HEK293 (cell line): ENCODE measurements at regions not wholly inside any gene's neighbourhood (a gene's known extent, or its start where the extent isn't known, plus 50 kb on each side); places are given as distances from the start of the nearest gene placed in this dataset.

Source experiments
- CTCF ChIA-PET: fragments of 350-600 bp; formaldehyde crosslinking; extraction: SDS; loops from one replicate; lab custom pipeline; 2021; ENCODE audit warnings: antibody characterized with exemption; lab: Yijun Ruan, JAX
- POLR2A ChIA-PET: fragments of 300-600 bp; formaldehyde crosslinking; extraction: SDS; loops from one replicate; lab custom pipeline; 2020; ENCODE audit warnings: antibody characterized with exemption, inconsistent platforms; lab: Yijun Ruan, JAX
- H3K27ac ChIP-seq: fragments of 200-500 bp; sonication (Bioruptor generic); 2 replicates; pipeline ENCODE4 v1.5.1; 2014; ENCODE audit warnings: low read depth, low read length, control low read depth, inconsistent platforms; ENCODE audit errors: extremely low read depth
- H3K36me3 ChIP-seq, 2 experiments: fragments of 200-500 bp in 1 of 2; sonication (Bioruptor generic) in 1 of 2; 1 replicate in 1 of 2; 2 replicates in 1 of 2; pipeline ENCODE4 v1.5.1; 2014 to 2017; ENCODE audit warnings: inconsistent platforms in 2 of 2, low read length in 2 of 2; ENCODE audit not compliant: control insufficient read depth in 2 of 2, insufficient read depth in 1 of 2
- H3K4me1 ChIP-seq: fragments of 200-500 bp; sonication (Bioruptor generic); 2 replicates; pipeline ENCODE4 v1.5.1; 2014; ENCODE audit warnings: mild to moderate bottlenecking, low read length, inconsistent platforms; ENCODE audit not compliant: control insufficient read depth, insufficient read depth
- H3K4me3 ChIP-seq: 2 replicates; pipeline ENCODE4 v1.5.1; 2011; ENCODE audit warnings: low read depth, mild to moderate bottlenecking, control low read depth, low read length, moderate library complexity
- H3K9me3 ChIP-seq: fragments of 200-500 bp; sonication (Bioruptor generic); 2 replicates; pipeline ENCODE4 v1.5.1; 2014; ENCODE audit warnings: low read depth, low read length, inconsistent platforms; ENCODE audit not compliant: control insufficient read depth, insufficient read depth
- GLI4 ChIP-seq: fragments of 450-650 bp; formaldehyde crosslinking; IDR thresholded peaks from 2 replicates; pipeline ENCODE4 v1.5.1; 2016; ENCODE audit warnings: missing biosample characterization, missing genetic modification characterization
- HIC1 ChIP-seq: fragments of 450-650 bp; formaldehyde crosslinking; IDR thresholded peaks from 2 replicates; pipeline ENCODE4 v1.5.1; 2016; ENCODE audit warnings: missing biosample characterization, missing genetic modification characterization
- KLF16 ChIP-seq: fragments of 450-650 bp; formaldehyde crosslinking; IDR thresholded peaks from 2 replicates; pipeline ENCODE4 v1.5.1; 2017; ENCODE audit warnings: missing biosample characterization, missing genetic modification characterization
- KLF8 ChIP-seq: fragments of 450-650 bp; formaldehyde crosslinking; IDR thresholded peaks from 2 replicates; pipeline ENCODE4 v1.5.1; 2016; ENCODE audit warnings: missing biosample characterization, missing genetic modification characterization
- PBX3 ChIP-seq: sonication (generic); formaldehyde crosslinking; IDR thresholded peaks from 2 replicates; pipeline ENCODE4 v1.8.1; 2022; ENCODE audit warnings: mild to moderate bottlenecking, moderate library complexity, missing genetic modification reagents
- ZNF140 ChIP-seq: fragments of 450-650 bp; formaldehyde crosslinking; IDR thresholded peaks from 2 replicates; pipeline ENCODE4 v1.5.1; 2016; ENCODE audit warnings: missing biosample characterization, missing genetic modification characterization
- ZNF18 ChIP-seq: fragments of 450-650 bp; formaldehyde crosslinking; IDR thresholded peaks from 2 replicates; pipeline ENCODE4 v1.5.1; 2016; ENCODE audit warnings: missing biosample characterization, missing genetic modification characterization
- ZNF23 ChIP-seq: fragments of 450-650 bp; formaldehyde crosslinking; IDR thresholded peaks from 2 replicates; pipeline ENCODE4 v1.5.1; 2016; ENCODE audit warnings: missing biosample characterization, missing genetic modification characterization, borderline replicate concordance
- ZNF518A ChIP-seq: fragments of 450-650 bp; formaldehyde crosslinking; conservative IDR thresholded peaks from 2 replicates; pipeline ENCODE4 v1.5.1; 2016; ENCODE audit warnings: low read depth, missing biosample characterization, missing genetic modification characterization
- ZNF521 ChIP-seq: fragments of 450-650 bp; formaldehyde crosslinking; IDR thresholded peaks from 2 replicates; pipeline ENCODE4 v1.5.1; 2017; ENCODE audit warnings: missing biosample characterization, mild to moderate bottlenecking, missing genetic modification characterization
- ZNF571 ChIP-seq: fragments of 450-650 bp; formaldehyde crosslinking; IDR thresholded peaks from 2 replicates; pipeline ENCODE4 v1.5.0; 2017; ENCODE audit warnings: missing biosample characterization, missing genetic modification characterization
- ZNF596 ChIP-seq: fragments of 450-650 bp; IDR thresholded peaks from 2 replicates; pipeline ENCODE4 v1.5.0; 2018; ENCODE audit warnings: missing biosample characterization, mild to moderate bottlenecking, missing genetic modification characterization, moderate library complexity
- ZNF704 ChIP-seq: fragments of 450-650 bp; formaldehyde crosslinking; IDR thresholded peaks from 2 replicates; pipeline ENCODE4 v1.5.1; 2016; ENCODE audit warnings: missing biosample characterization, missing genetic modification characterization

- no peak for TF ChIP-seq ZNF521 (tag by site-specific recombination)
- no peak for TF ChIP-seq ZNF18 (tag by site-specific recombination)
- no peak for TF ChIP-seq ZNF140 (tag by site-specific recombination)
Observed at GRCh38 chr15:70473581-70474370, 289.6 kb downstream of the UACA start (continued).

GRCh38 chr15:70471517-70471916 is 291.8 kb downstream of the UACA start:
- H3K36me3 ChIP-seq, result no peaks in the 10 kb centered on the region
- ChIA-PET POLR2A (interaction anchor here (0.7 kb wide), 1 partner anchor 14 kb away, joined by 3 read pairs; no protein-coding TSS in a partner anchor), CTCF (interaction anchor here (0.7 to 4.2 kb wide), 5 partner anchors 11 to 740 kb away, joined by 3 to 26 read pairs (median 3); no protein-coding TSS in a partner anchor)
- H3K9me3 ChIP-seq, result no peaks in the 10 kb centered on the region
- peaks cover 14% of the 10 kb centered on the region for H3K4me1 ChIP-seq
- no peak overlapping the region for H3K4me3 ChIP-seq
- no peak overlapping the region for H3K27ac ChIP-seq
- TF ChIP-seq ZNF23 (tag by site-specific recombination), result no peak
- no peak for TF ChIP-seq ZNF704 (tag by site-specific recombination)
- no peak for TF ChIP-seq ZNF518A (tag by site-specific recombination)
- no peak for TF ChIP-seq ZNF571 (tag by site-specific recombination)
- no peak for TF ChIP-seq PBX3 (CRISPR knock-in tag)
- TF ChIP-seq GLI4 (tag by site-specific recombination), result no peak
- no peak for TF ChIP-seq KLF8 (tag by site-specific recombination)
- no peak for TF ChIP-seq ZNF596 (tag by site-specific recombination)
- no peak for TF ChIP-seq KLF16 (tag by site-specific recombination)
- TF ChIP-seq HIC1 (tag by site-specific recombination), result no peak
